AG09319 (cell line): ENCODE measurements at regions not wholly inside any gene's neighbourhood (a gene's known extent, or its start where the extent isn't known, plus 50 kb on each side); places are given as distances from the start of the nearest gene placed in this dataset.

ENCODE experiments used
- DNase-seq: peaks from one replicate; pipeline ENCODE4 v3.0.0-alpha.2; 2010; ENCODE audit warnings: low read depth; ENCODE audit errors: extremely low read depth
- TF ChIP-seq, protein P1 (sequence below): IDR thresholded peaks from 2 replicates; pipeline ENCODE4 v1.5.1; 2011; ENCODE audit warnings: low read depth, mild to moderate bottlenecking, inconsistent platforms, low read length, moderate library complexity

DNA sequence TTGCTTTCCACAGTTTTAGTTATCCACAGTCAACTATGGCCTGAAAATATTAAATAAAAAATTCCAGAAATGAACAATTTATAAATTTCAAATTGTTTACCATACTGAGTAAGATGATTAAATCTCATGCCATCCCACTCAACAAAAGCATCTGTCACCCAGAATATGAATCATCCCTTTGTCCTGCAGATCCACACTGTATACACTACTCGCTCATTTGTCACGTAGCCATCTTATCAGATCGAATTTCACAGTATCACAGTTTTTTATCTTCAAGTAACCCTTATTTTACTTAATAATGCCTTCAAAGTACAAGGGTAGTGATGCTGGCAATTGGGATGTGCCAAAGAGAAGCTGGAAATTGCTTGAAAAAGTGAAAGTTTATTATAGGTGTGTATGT is 291.8 kb upstream of the LRATD1 start:
- DNase-seq = no peak
- TF ChIP-seq, protein P1, sequence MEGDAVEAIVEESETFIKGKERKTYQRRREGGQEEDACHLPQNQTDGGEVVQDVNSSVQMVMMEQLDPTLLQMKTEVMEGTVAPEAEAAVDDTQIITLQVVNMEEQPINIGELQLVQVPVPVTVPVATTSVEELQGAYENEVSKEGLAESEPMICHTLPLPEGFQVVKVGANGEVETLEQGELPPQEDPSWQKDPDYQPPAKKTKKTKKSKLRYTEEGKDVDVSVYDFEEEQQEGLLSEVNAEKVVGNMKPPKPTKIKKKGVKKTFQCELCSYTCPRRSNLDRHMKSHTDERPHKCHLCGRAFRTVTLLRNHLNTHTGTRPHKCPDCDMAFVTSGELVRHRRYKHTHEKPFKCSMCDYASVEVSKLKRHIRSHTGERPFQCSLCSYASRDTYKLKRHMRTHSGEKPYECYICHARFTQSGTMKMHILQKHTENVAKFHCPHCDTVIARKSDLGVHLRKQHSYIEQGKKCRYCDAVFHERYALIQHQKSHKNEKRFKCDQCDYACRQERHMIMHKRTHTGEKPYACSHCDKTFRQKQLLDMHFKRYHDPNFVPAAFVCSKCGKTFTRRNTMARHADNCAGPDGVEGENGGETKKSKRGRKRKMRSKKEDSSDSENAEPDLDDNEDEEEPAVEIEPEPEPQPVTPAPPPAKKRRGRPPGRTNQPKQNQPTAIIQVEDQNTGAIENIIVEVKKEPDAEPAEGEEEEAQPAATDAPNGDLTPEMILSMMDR = no peak

DNA sequence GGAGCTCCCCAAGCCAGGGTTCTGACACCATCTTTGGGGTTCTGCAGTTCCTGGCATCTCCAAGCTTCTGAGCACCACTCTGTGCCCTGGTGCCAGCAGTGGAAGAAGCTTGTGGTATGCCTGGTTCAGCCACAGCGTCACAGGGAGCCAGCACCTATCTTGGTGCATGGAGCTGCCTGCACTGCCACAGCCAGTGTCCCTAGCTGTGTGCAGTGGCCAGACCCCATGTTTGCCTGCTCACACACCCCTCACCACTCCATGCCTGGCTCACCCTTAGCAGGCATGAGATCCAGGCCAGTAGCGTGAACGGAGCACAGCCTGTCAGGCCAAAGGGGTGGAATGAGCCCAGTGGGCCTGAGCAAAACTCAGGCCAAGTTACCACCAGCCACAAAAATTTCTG is 290.2 kb upstream of the LRATD1 start:
- TF ChIP-seq, protein P1 = no peak
- no peak for DNase-seq

DNA sequence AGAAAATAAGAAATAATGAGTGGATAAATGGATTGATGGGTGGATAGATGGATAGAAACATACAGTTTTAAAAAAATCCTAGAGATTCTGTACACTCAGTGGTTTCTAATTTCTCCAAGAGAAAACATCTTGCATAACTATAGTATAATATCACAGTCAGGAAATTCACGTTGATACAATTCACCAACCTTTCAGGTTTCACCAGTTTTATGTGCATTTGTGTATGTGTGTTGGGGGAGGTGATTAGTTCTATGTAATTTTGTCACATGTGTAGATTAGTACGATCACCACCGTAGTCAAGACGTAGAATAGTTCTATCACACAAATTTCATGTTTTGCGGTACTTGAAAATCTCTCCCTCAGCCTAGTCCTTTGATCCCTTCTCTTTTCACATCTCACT is 288.2 kb upstream of the LRATD1 start:
- DNase-seq = no peak

DNA sequence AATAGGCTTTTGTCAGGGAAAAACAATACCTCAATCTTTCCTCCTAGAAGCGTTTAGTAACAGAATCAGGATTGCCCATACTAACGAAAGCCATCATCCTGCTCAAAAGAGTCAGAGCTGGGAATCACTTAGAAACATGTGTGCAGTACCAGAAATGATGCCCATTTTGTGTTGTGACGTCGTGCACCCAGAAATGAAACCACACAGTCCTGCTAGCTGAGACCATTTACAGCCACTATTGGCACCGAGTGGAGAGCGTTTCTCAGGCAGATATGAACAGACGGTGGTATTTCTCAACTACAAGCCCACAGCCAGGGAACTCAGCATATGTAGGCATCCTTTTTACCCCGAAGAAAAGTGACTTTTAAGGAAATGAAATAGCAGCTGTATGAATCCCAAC is 284.3 kb upstream of the LRATD1 start:
- TF ChIP-seq, protein P1 = no peak
- DNase-seq = no peak

More for the DNA sequence above, 288.2 kb upstream of the LRATD1 start:
- TF ChIP-seq, protein P1 = no peak

DNA sequence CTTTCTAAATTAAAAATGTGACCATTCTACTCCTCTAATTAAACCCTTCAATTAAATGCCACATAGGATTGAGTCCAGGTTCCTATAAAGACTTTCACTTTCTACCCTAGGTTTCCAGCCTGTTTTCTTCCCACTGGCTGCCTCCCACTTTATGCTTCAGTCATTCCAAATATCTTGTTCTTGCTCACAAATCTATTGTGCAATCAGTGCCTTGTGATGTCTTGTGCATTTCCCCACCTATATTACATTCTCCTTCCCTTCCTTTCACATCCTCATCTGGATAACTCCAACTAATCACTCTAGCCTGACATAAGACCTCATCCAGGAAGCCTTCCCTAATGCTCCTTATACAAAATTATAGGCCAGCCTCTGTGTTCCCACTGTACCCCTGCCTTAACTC is 281.7 kb upstream of the LRATD1 start:
- DNase-seq = no peak
- TF ChIP-seq, protein P1 = no peak

DNA sequence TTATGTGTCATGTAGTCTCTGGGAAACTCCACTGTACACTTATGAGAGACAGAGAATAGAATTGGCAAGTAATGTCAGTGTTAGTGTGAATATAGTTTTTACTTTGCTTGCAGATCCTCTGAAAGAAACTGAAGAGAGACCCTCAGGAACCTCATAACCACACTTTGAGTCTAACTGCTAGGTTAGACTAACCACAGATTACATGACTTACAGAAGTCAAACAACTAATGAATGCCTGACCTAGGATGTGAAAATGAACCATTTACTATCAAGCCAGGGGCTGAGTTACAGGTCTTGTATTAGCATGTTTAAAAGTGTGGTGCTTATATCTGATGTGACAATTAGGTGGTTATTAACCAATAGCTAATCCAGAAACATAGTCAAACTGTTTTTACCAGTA is 280.4 kb upstream of the LRATD1 start:
- DNase-seq = no peak
- TF ChIP-seq, protein P1 = no peak

DNA sequence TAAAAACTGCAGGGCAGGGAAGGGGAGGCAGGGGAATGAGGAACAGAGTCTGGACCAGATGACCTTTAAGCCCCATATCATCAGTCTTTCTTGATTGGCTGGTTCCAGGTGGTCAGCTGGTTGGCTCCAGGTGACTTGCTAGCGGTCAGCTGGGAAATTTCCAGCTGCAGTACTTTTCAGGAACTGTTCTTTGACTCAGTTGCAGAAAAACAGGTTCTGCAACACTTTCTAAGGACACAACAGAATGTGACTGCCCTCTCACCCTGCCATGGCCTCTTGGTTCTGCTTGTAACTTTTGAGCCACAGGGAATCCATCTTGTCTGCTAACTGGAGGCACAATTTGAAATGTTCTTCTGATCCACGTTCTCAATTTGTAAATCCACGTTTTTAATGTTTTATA is 278.3 kb upstream of the LRATD1 start:
- no peak for DNase-seq
- TF ChIP-seq, protein P1 = no peak
